ENCODE measurements at regions not wholly inside any gene's neighbourhood (a gene's known extent, or its start where the extent isn't known, plus 50 kb on each side); places are given as distances from the start of the nearest gene placed in this dataset.

- ATAC-seq (peak; percentile 61), DNase-seq (no peak)
These were observed 174.9 kb downstream of the QDPR start for GRCh38 chr4:17336986-17337385.

GRCh38 chr4:17336524-17336961, 175.3 kb downstream of the QDPR start:
- DNase-seq (peak; percentile 68), ATAC-seq (peak; percentile 94)

GRCh38 chr4:17336069-17336468, 175.8 kb downstream of the QDPR start:
- ATAC-seq = no peak

GRCh38 chr4:17335371-17335770, 176.5 kb downstream of the QDPR start:
- DNase-seq (peak; percentile 18), ATAC-seq (no peak)

More at GRCh38 chr4:17336069-17336468, 175.8 kb downstream of the QDPR start:
- DNase-seq = no peak

GRCh38 chr4:17332478-17332877, 179.4 kb downstream of the QDPR start:
- DNase-seq = no peak
- ATAC-seq = no peak

GRCh38 chr4:17329046-17329445, 182.8 kb downstream of the QDPR start:
- no peak for DNase-seq
- ATAC-seq = no peak

GRCh38 chr4:17328141-17328815, 183.6 kb downstream of the QDPR start:
- DNase-seq (no peak), ATAC-seq (no peak)

- no peak for DNase-seq
- ATAC-seq = no peak
These were observed 184.3 kb downstream of the QDPR start for GRCh38 chr4:17327591-17327990.

GRCh38 chr4:17326756-17327155, 185.1 kb downstream of the QDPR start:
- ATAC-seq = no peak
- DNase-seq = no peak

GRCh38 chr4:17325098-17325497, 186.8 kb downstream of the QDPR start:
- ATAC-seq (no peak), DNase-seq (no peak)

GRCh38 chr4:17324386-17324830, 187.5 kb downstream of the QDPR start:
- DNase-seq = peak; percentile 61
- ATAC-seq = peak; percentile 72

GRCh38 chr4:17323554-17324385, 188.1 kb downstream of the QDPR start:
- DNase-seq = no peak
- no peak for ATAC-seq

- no peak for DNase-seq
- no peak for ATAC-seq
These were observed 189.4 kb downstream of the QDPR start for GRCh38 chr4:17322514-17322913.

- DNase-seq (no peak), ATAC-seq (no peak)
These were observed 191.8 kb downstream of the QDPR start for GRCh38 chr4:17320046-17320445.

GRCh38 chr4:17317526-17317925, 194.4 kb downstream of the QDPR start:
- ATAC-seq (no peak), DNase-seq (no peak)

- ATAC-seq (no peak), DNase-seq (no peak)
These were observed 195.3 kb downstream of the QDPR start for GRCh38 chr4:17316566-17316965.

- DNase-seq (no peak), ATAC-seq (no peak)
These were observed 196.4 kb downstream of the QDPR start for GRCh38 chr4:17315459-17315858.

- no peak for ATAC-seq
- DNase-seq = no peak
These were observed 198.7 kb downstream of the QDPR start for GRCh38 chr4:17313194-17313593.

- no peak for ATAC-seq
- DNase-seq = no peak
These were observed 201.6 kb downstream of the QDPR start for GRCh38 chr4:17310269-17310652.

- no peak for ATAC-seq
These were observed 202.2 kb downstream of the QDPR start for GRCh38 chr4:17309567-17310268.

GRCh38 chr4:17301869-17302268, 210.0 kb downstream of the QDPR start:
- no peak for DNase-seq
- no peak for ATAC-seq

More at GRCh38 chr4:17309567-17310268, 202.2 kb downstream of the QDPR start:
- DNase-seq = no peak

GRCh38 chr4:17301266-17301665, 210.6 kb downstream of the QDPR start:
- no peak for DNase-seq
- no peak for ATAC-seq

Data from stimulated activated naive CD8-positive, alpha-beta T cell treated with anti-CD3 and anti-CD28 coated beads, Interleukin-15, Interleukin-2, amounts not matched to agents 100 U/mL and 50 U/mL, for 24 hours (primary cell).